ENCODE measurements at regions not wholly inside any gene's neighbourhood (a gene's known extent, or its start where the extent isn't known, plus 50 kb on each side); places are given as distances from the start of the nearest gene placed in this dataset.

DNA sequence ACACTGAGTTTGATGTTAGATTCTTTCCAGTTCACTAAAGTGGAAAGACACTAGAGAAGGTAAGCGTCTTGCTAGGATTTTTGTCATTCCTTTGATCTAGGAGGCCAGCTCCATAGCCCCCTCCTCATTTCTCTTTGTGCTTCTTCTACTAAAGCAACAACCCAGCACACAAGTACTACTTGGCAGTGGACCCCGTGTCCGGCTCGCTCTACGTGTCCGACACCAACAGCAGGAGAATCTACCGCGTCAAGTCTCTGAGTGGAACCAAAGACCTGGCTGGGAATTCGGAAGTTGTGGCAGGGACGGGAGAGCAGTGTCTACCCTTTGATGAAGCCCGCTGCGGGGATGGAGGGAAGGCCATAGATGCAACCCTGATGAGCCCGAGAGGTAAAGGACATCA, 76.6 kb upstream of the WWC1 start:
- ChIA-PET CTCF (ENCODE audit: low intra/inter-chr PET ratio, low total read pairs) (no interaction called here), POLR2A (no interaction called here)
- no peak overlapping the region for H2AFZ ChIP-seq (ENCODE audit: low read length)
- DNase-seq (ENCODE audit: low spot score) (no peak), ATAC-seq (no peak), FAIRE-seq (no peak)
- no TSS peak for BruUV-seq (replicated peaks)
- in situ Hi-C loops (cut with HindIII; ENCODE audit: extremely low pct_ligation_motif_present, low pct_unique_long_range_greater_than_20kb) (no loop called here), intact Hi-C loops (cut with micrococcal nuclease; ENCODE audit: unreplicated experiment) (loop anchor here (5.0 kb wide), 1 partner anchor 953 kb away; no protein-coding TSS in a partner anchor)
- TF ChIP-seq IKZF1 (IDR thresholded peaks at IDR 0.05) (no peak), KLF6 (CRISPR knock-in tag; IDR thresholded peaks at IDR 0.05) (no peak), ZNF678 (CRISPR knock-in tag; IDR thresholded peaks at IDR 0.05) (no peak), ZNF335 (CRISPR knock-in tag; IDR thresholded peaks at IDR 0.05) (no peak)
- H3K9ac ChIP-seq (ENCODE audit: insufficient read depth, low read depth, low read length), result no peak overlapping the region
- WGBS (ENCODE audit: low lambda C conversion rate), result 28% methylated on average over 13 of the region's 13 CpGs
- H3K27ac ChIP-seq (ENCODE audit: extremely low read length, insufficient read depth, low read length), result no peak overlapping the region
- no peak overlapping the region for H3K4me2 ChIP-seq (ENCODE audit: low read depth, low read length)
- H3K4me3 ChIP-seq (replicated peaks in 1 of 3; ENCODE audit: insufficient read depth in 1 of 3, low read depth in 2 of 3, low read length in 3 of 3), result no peak overlapping the region
- no peaks in the 10 kb centered on the region for H3K36me3 ChIP-seq (replicated peaks in 1 of 2; ENCODE audit: control insufficient read depth in 1 of 2, insufficient read depth in 2 of 2, low read length in 2 of 2)
- H3K79me2 ChIP-seq (ENCODE audit: insufficient read depth, low read length), result no peaks in the 10 kb centered on the region
- no peaks in the 10 kb centered on the region for H4K20me1 ChIP-seq (ENCODE audit: insufficient read depth, low read length)
- H3K9me3 ChIP-seq (ENCODE audit: low read length), result no peaks in the 10 kb centered on the region
- H3K4me1 ChIP-seq (ENCODE audit: insufficient read depth, low read length), result no peaks in the 10 kb centered on the region
- H3K27me3 ChIP-seq (ENCODE audit: control insufficient read depth in 1 of 2, insufficient read depth in 2 of 2, low read length in 2 of 2), result peaks cover 1 to 8% of the 10 kb centered on the region in 2 experiments; a peak in 2 of 5 replicates

GRCh38 chr5:168215646-168216045, 75.8 kb upstream of the WWC1 start:
- no peak overlapping the region for H3K4me3 ChIP-seq (replicated peaks in 1 of 3; ENCODE audit: insufficient read depth in 1 of 3, low read depth in 2 of 3, low read length in 3 of 3)
- H3K79me2 ChIP-seq (ENCODE audit: insufficient read depth, low read length), result no peaks in the 10 kb centered on the region
- H3K4me2 ChIP-seq (ENCODE audit: low read depth, low read length), result no peak overlapping the region
- intact Hi-C loops (cut with micrococcal nuclease; ENCODE audit: unreplicated experiment) (loop anchor here (5.0 kb wide), 1 partner anchor 953 kb away; no protein-coding TSS in a partner anchor), in situ Hi-C loops (cut with HindIII; ENCODE audit: extremely low pct_ligation_motif_present, low pct_unique_long_range_greater_than_20kb) (no loop called here)
- H3K27me3 ChIP-seq (ENCODE audit: control insufficient read depth in 1 of 2, insufficient read depth in 2 of 2, low read length in 2 of 2), result peaks cover 1 to 8% of the 10 kb centered on the region in 2 experiments; a peak in 2 of 5 replicates
- H3K27ac ChIP-seq (ENCODE audit: extremely low read length, insufficient read depth, low read length), result no peak overlapping the region
- FAIRE-seq (no peak), ATAC-seq (no peak), DNase-seq (ENCODE audit: low spot score) (no peak)
- ChIA-PET POLR2A (no interaction called here), CTCF (ENCODE audit: low intra/inter-chr PET ratio, low total read pairs) (no interaction called here)
- BruUV-seq (replicated peaks), result no TSS peak
- 30% methylated on average over 7 of the region's 7 CpGs for WGBS (ENCODE audit: low lambda C conversion rate)
- no peaks in the 10 kb centered on the region for H4K20me1 ChIP-seq (ENCODE audit: insufficient read depth, low read length)
- H3K4me1 ChIP-seq (ENCODE audit: insufficient read depth, low read length), result no peaks in the 10 kb centered on the region
- no peak overlapping the region for H2AFZ ChIP-seq (ENCODE audit: low read length)
- H3K9ac ChIP-seq (ENCODE audit: insufficient read depth, low read depth, low read length), result no peak overlapping the region
- no peaks in the 10 kb centered on the region for H3K36me3 ChIP-seq (replicated peaks in 1 of 2; ENCODE audit: control insufficient read depth in 1 of 2, insufficient read depth in 2 of 2, low read length in 2 of 2)
- no peaks in the 10 kb centered on the region for H3K9me3 ChIP-seq (ENCODE audit: low read length)
- TF ChIP-seq THAP9 (CRISPR knock-in tag; IDR thresholded peaks at IDR 0.05; ENCODE audit: borderline replicate concordance) (no peak), NFKBIZ (CRISPR knock-in tag; IDR thresholded peaks at IDR 0.05) (no peak), ZNF282 (IDR thresholded peaks at IDR 0.05; ENCODE audit: partially characterized antibody) (no peak), NFYB (CRISPR knock-in tag; IDR thresholded peaks at IDR 0.05) (no peak), EHMT2 (IDR thresholded peaks at IDR 0.05; ENCODE audit: borderline replicate concordance, low read depth, low read length) (no peak), ZFP36L2 (CRISPR knock-in tag; IDR thresholded peaks at IDR 0.05) (no peak), SUZ12 (IDR thresholded peaks at IDR 0.05; ENCODE audit: low read depth, low read length) (no peak), NFE2L1 (CRISPR knock-in tag; IDR thresholded peaks at IDR 0.05; ENCODE audit: borderline replicate concordance) (no peak), ZNF609 (CRISPR knock-in tag; IDR thresholded peaks at IDR 0.05; ENCODE audit: borderline replicate concordance) (no peak)
